ENCODE measurements at regions not wholly inside any gene's neighbourhood (a gene's known extent, or its start where the extent isn't known, plus 50 kb on each side); places are given as distances from the start of the nearest gene placed in this dataset.

DNA sequence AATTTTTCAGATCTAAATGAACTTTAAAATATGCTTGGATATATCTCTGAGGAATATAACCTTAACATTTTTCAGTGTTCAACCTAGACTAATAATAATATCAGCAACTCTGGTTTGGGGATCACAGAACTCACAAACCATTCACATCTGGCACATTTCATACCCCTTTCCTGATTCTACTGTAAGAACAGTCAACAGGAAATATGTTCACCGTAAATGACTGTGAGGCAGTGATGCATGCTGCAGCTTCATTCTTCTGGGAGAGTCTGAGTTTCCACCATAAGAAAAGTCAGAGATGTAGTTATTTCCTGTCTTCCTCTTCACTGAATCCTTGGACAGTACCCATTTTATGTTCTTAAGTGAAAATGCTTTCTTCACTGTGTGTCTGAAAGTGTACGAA, 134.2 kb upstream of the IFNGR1 start:
- TF ChIP-seq GATA2 (IDR thresholded peaks at IDR 0.05; ENCODE audit: low read depth, low read length) (no peak), GATA3 (IDR thresholded peaks at IDR 0.05; ENCODE audit: low read depth, low read length) (no peak)

DNA sequence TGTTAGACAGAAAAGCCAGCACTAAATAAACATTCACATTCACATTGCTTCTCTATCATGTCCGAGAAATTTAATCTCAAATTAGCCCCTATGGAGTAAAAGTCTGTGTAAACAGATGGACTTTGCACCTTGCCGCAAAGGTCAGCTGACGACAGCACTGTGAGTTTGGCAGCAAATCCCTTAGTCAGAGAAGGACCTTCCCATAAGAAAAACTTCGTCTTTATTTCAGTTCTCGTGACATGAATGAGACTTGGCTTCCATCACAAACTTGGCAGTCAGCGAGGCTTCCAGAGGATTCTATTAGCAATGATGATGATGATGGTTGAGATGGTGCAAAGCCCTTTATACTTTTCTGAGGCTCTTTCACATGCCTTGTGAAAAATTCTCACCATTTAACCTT, 133.7 kb upstream of the IFNGR1 start:
- no peak for TF ChIP-seq GATA3 (IDR thresholded peaks at IDR 0.05; ENCODE audit: low read depth, low read length)
- no peak for TF ChIP-seq GATA2 (IDR thresholded peaks at IDR 0.05; ENCODE audit: low read depth, low read length)

DNA sequence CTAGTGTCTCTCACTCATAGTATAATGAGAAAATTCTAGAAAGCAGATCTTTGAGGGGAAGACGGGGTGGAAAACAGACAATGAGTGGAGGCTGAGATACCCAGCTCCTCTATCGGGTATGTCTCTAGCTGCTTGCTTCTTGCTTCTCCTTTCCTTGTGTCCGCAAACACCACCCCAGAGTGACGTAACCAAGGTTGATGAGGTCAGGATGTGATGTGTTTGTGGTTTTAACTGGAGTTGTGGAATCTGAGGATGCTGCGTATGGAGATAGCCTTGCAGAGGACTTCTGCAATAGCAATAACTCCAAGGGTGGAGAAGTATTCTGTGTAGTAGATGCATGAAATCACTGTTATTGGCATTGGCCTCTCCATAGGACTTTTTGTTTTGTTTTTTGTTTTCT, 132.7 kb upstream of the IFNGR1 start:
- TF ChIP-seq GATA3 (IDR thresholded peaks at IDR 0.05; ENCODE audit: low read depth, low read length) (no peak), GATA2 (IDR thresholded peaks at IDR 0.05; ENCODE audit: low read depth, low read length) (no peak)

DNA sequence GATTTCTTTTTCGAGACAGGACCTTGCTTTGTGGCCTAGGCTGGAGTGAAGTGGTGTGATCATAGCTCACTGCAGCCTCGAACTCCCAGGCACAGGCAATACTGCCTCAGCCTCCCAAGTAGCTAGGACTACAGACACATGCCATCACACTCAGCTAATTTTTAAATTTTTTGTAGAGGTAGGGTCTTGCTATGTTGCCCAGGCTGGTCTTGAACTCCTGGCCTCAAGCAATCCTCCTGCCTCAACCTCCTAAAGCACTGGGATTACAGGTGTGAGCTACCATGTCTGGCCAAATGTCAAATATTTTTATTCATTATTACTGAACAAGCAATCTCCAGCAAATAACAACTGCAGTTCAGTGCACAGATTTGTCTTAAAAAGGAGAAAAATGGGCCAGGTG, 131.7 kb upstream of the IFNGR1 start:
- TF ChIP-seq GATA2 (IDR thresholded peaks at IDR 0.05; ENCODE audit: low read depth, low read length), result no peak
- no peak for TF ChIP-seq GATA3 (IDR thresholded peaks at IDR 0.05; ENCODE audit: low read depth, low read length)

DNA sequence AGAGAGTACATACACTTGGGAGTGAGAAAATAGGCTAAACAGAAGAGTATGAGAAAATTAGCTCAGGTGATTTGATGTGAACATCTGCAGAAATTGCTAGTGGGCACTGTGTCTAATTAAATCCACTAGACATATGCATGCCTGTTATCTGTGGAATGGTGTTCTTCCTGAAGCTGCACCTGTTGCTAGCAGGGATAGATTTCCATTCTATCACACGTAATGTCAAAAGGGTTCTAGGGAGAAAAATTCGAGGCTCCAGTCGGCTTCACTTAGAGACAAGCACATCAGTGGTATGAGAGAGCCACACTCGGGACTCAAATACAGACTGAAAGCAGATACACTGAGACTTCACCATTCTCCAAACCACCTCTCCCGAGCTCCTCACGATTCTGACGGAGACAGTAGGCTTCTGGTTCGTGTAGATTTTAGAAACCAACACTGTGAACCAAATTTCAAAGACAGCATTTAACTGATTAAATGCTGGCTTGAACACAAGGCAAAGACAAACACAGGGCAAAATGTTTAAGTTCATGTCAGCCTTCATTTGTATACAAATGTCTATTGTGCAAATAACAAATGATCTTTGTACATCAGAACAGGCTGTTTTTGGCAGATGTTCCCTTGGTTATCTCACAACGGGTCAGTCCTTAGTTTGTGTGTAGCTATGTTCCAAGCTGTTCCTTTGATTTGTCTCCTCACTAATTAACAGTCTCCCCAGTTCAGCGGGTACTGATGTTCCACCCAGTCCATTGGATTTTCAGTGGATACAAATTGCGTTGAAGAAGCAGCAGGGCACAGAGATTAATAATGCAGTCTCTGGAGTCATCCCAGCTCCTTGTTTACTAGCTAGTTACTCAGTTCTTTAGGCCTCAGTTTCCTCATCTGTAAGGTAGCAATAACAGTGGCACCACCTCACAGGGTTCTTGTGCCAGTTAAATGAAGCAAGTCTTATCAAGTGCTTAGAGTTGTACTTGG, 131.0 kb upstream of the IFNGR1 start:
- TF ChIP-seq GATA2 (IDR thresholded peaks at IDR 0.05; ENCODE audit: low read depth, low read length), result no peak
- no peak for TF ChIP-seq GATA3 (IDR thresholded peaks at IDR 0.05; ENCODE audit: low read depth, low read length)

DNA sequence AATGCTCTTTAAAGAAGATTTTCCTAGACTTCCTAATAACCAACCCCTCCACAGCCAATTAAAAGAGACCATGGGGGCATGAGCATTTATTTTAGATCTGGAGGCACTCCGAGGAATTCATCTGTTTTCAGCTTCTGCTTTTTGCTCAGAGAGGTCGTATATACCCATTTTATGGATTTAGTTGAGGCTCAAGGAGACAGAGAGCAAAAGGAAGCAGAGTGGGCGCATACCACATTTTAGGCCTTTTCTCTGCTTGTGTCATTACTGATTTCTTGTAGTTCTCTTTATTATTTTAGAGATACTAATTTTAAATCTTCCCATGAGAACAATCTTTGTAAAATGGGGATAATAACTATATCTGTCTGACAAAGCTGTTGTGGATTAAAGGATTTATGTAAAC, 129.6 kb upstream of the IFNGR1 start:
- TF ChIP-seq GATA3 (IDR thresholded peaks at IDR 0.05; ENCODE audit: low read depth, low read length) (no peak), GATA2 (IDR thresholded peaks at IDR 0.05; ENCODE audit: low read depth, low read length) (no peak)

DNA sequence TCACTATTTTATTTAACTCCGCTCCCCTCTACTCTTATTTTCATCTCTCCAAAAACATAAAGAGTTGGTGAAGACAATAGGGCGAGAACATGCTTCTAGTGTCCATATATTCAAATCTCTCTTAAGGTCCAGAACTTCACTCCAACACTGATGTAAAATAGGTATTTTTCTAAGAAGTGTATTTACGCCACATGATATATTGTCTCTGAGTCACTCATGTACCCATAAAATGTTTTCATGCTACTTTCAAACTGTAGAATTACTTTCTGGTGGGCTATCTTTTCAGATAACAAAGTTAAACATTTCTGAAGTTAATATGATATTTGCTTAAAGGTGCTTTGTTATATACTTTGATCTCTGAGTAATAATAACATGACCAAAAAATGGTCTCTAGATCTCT, 124.1 kb upstream of the IFNGR1 start:
- no peak for TF ChIP-seq GATA2 (IDR thresholded peaks at IDR 0.05; ENCODE audit: low read depth, low read length)
- no peak for TF ChIP-seq GATA3 (IDR thresholded peaks at IDR 0.05; ENCODE audit: low read depth, low read length)

DNA sequence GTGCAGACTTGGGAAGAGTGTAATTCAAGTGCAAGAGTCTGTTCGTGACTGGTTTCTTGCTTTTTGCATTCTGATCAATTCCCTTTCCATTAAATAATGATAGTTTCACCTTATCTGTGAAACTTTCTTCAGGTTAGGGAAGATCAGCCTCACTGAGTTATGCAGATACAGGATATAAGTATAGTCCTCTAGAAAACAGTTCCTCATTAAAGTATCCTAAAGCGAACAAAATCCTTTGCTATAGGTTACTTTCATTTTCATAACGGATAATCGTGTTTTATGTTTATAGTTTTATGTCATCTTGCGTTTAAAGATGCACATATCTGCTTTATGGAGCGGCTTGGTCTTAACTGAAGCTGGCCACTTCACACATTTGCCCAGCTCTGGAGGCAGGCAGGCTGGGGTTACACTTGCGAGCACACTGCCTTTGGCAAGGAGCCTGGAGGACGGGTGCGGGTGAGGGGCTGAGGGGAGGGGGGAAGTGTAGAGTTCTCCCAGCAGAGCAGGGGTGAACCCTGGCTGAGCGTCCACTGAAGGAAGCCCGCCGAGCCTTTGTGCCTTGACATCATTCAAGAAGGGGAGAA, 123.5 kb upstream of the IFNGR1 start:
- no peak for TF ChIP-seq GATA3 (IDR thresholded peaks at IDR 0.05; ENCODE audit: low read depth, low read length)

DNA sequence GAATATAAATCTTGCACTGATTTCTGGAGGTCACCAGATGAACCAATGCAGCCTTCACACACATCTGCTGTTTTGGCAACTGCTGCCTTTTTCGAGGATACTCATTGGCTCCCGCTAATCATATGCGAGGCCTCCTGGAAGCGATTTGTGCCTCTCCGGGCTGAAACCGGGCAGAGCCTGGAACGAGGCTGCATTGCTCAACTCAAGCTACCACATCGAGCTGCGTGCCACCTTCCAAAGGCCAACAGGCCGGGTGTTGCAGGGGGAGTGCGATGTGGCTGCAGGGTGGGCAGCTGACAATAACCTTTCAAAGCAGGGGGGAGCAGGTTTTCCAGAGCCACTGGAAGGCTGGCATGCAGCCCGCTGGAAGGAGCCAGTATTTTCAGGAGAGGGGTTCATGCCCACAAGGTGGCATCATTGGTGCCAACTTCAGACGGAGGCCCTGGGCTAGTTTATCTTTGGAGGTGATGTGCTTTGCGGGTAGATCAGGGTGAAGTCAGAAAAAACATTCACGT, 122.6 kb upstream of the IFNGR1 start:
- TF ChIP-seq GATA3 (IDR thresholded peaks at IDR 0.05; ENCODE audit: low read depth, low read length) (no peak), GATA2 (IDR thresholded peaks at IDR 0.05; ENCODE audit: low read depth, low read length) (no peak)

DNA sequence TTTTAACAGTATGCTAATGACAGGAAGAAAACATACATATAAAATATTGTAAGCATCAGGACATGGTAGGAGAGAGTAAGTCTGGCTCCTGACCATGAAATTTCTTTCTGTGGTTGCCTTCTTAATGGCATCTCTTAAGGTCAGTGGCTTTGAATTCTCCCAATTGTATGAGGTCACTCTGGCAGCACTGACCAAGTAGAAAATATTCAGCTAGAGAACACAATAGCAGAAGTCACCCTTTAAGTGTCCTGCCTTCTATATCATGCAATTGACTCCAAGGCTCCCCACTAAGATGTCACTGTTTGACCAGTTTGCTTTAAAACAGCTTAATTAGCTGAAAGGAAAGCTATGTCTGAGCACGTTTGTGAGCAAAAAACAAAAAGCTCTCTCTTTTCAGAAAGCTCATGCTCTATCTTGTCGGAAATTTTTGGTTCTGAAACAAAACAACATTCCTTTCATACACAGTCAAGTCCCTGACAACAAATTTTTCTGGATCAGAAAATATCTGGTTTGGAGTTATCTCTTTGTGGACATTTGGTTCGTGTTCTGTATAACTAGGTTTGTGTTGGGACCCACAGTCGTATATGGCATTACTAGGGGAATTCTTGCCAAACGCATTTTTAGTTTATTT, 120.9 kb upstream of the IFNGR1 start:
- no peak for TF ChIP-seq GATA3 (IDR thresholded peaks at IDR 0.05; ENCODE audit: low read depth, low read length)
- no peak for TF ChIP-seq GATA2 (IDR thresholded peaks at IDR 0.05; ENCODE audit: low read depth, low read length)

DNA sequence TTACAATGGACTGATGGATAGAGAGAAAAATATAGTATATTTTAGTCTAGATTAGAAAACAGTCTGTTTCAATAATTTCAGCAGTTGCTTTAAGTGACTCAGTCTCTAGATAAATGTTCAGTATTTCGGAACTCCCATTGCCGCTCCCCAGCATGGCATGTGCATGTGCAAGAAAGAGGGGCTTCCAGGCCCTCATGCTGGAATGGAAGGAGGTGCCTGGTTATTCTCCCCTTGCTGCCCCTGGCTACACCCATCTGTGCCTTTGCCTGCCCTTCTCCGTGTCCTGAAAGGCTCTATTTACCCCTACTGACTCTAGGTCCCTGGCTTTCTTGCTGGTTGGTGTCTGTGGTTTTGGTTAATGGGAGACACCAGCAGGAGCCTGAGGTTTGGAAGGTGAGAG, 115.7 kb upstream of the IFNGR1 start:
- TF ChIP-seq GATA3 (IDR thresholded peaks at IDR 0.05; ENCODE audit: low read depth, low read length), result no peak
- no peak for TF ChIP-seq GATA2 (IDR thresholded peaks at IDR 0.05; ENCODE audit: low read depth, low read length)

DNA sequence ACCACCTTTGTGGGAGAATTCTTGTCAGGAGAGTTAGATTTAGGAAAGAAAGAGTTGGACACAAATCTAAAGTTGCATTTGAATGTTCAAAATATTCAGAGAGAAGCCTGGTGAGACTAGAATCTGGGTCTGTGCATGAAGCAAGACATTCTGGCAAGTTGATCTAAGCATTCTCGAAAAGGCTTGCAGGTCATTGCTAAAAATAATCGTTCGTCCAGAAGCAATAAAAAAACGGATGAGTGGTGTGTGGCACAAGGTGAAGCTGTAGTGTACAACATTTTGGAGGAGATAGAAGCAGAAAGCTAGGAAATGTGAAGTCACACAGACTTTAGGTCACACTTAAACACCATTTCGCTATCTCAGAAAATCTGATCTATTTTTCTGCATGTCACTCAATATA, 114.9 kb upstream of the IFNGR1 start:
- no peak for TF ChIP-seq GATA2 (IDR thresholded peaks at IDR 0.05; ENCODE audit: low read depth, low read length)
- no peak for TF ChIP-seq GATA3 (IDR thresholded peaks at IDR 0.05; ENCODE audit: low read depth, low read length)

DNA sequence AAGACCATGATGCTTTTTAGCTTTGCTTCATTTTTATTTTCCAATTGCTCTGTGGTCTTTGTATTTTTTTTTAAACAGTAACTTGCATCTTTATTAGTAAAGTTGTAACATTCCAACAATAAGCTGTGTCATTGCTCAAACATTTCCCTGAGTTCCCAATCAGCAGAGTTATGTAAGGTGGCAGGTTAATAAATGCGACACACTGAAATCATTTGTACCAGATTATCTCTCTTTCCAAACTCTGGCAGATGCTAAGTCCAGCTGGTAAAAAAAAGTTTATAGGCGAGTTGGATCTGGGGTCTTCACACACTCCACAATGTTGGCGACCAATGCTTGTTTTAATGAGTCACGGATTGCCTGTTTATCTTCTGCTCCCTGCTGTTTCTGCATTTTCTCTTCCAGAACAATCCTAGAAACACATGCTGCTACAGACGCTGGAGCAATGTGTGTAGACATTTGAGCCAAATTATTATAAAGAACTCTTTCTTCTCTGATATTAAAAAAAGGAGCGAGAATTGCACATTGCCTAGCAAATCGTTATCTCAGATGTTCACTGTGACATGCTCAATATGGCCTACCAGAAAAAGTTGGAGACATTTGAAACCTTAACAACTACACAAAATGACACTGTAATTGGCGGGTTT, 113.6 kb upstream of the IFNGR1 start:
- TF ChIP-seq GATA3 (IDR thresholded peaks at IDR 0.05; ENCODE audit: low read depth, low read length) (no peak), GATA2 (IDR thresholded peaks at IDR 0.05; ENCODE audit: low read depth, low read length) (no peak)

DNA sequence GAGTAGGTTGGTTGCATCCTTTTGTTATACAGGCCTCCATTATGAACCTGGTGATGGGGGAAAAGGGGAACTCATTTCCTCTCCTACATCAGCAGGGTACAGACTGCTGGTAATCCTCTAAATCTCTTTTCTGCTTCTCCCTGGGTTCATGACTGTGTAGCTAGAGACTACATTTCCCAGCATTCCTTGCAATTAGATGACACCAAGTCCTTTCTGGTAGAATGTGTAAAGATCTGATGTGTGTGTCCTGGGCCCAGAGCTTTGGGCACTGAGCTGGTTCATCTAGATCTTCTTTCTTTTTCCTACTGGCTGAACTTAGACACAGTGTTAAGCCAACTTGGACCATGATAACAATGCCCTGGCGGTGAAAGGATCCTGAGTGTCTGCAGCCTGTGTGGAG, 104.7 kb upstream of the IFNGR1 start:
- TF ChIP-seq GATA3 (IDR thresholded peaks at IDR 0.05; ENCODE audit: low read depth, low read length) (no peak), GATA2 (IDR thresholded peaks at IDR 0.05; ENCODE audit: low read depth, low read length) (no peak)
